GM13976 (cell line): ENCODE measurements at regions not wholly inside any gene's neighbourhood (a gene's known extent, or its start where the extent isn't known, plus 50 kb on each side); places are given as distances from the start of the nearest gene placed in this dataset.
"Not testable (repeated sequence)": the region's sequence is repeated elsewhere in the genome, so short reads cannot be mapped to it uniquely, and the experiment has no call there.

Experiments used
- DNase-seq: peaks from one replicate; pipeline ENCODE4 v3.0.0; 2012; ENCODE audit warnings: low spot score
- in situ Hi-C: fragments of 300-500 bp; cut with MboI; formaldehyde crosslinking; loops from one replicate; pipeline ENCODE4 v1.12.0; 2022; ENCODE audit warnings: low sequenced_read_pairs, mixed read lengths, inconsistent platforms; ENCODE audit not compliant: unreplicated experiment
- TF ChIP-seq, protein P1 (sequence below): IDR thresholded peaks from 2 replicates; pipeline ENCODE4 v1.5.1; 2012; ENCODE audit warnings: borderline replicate concordance, mild to moderate bottlenecking; ENCODE audit not compliant: insufficient read depth; ENCODE audit errors: extremely low read depth, missing control alignments, control extremely low read depth

DNA sequence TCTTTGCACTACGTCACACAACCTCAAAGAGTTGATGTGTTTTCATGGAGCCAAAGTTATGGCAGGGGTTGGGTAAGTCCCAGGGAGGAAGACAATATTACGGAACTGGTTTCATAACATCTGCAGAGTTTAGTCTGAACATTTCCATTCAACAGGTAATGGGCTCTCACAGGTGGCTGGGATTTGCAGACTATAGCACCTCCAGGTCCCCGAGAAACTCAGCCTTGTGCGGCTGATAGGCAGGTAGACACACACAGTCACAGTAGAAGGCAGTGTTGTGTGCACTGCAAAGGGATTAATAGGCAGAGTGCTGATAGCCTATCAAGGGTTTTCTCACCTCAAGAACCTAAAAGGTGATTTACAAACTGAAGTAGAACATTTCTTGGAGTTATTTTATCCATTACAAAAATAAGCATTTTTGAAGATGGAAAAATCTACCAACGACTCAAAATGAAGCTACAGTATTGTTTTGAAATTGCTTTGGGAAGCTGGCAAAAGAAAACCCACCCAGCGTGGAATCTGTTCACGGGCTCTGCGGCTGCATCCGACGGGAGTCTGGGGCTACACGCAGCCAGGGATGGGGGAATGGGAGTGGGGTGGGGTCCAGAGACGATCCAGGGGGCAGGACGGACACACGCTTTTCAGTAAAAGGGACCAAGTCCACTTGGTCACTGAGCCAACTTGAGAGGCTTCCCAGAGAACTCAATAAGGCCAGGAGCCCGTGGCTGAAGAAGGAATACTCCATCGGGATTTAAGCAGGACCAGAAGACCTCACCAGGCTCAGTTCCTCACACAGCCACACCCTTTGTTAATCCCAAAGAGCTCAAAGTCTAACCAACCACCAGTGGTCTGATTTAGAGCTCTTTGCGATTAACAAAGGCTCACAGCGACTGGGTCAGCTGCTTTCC lies 82.9 kb downstream of the CHRNA1 start:
- in situ Hi-C loops: no loop called here
- TF ChIP-seq, protein P1, sequence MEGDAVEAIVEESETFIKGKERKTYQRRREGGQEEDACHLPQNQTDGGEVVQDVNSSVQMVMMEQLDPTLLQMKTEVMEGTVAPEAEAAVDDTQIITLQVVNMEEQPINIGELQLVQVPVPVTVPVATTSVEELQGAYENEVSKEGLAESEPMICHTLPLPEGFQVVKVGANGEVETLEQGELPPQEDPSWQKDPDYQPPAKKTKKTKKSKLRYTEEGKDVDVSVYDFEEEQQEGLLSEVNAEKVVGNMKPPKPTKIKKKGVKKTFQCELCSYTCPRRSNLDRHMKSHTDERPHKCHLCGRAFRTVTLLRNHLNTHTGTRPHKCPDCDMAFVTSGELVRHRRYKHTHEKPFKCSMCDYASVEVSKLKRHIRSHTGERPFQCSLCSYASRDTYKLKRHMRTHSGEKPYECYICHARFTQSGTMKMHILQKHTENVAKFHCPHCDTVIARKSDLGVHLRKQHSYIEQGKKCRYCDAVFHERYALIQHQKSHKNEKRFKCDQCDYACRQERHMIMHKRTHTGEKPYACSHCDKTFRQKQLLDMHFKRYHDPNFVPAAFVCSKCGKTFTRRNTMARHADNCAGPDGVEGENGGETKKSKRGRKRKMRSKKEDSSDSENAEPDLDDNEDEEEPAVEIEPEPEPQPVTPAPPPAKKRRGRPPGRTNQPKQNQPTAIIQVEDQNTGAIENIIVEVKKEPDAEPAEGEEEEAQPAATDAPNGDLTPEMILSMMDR: no peak
- DNase-seq: no peak

DNA sequence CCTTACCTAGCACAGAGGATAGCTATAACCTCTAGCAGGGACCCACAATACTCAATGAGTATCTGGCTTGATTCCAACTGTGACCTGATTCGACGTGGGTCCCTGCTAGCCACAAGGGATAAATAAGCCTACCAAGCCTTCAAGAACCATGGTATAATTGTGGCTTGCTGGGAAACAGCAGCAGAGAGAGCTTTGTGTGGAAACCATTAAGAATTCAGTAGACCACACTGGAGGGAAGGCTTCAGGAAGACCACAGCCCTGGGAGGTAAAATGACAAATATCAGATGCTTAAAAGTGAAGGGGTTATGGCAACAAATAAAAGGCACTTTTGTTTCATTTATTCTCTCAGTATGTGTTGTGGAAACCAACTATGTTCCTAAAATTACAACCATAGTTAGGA lies 82.6 kb upstream of the WIPF1 start:
- in situ Hi-C loops: no loop called here
- TF ChIP-seq, protein P1: no peak
- DNase-seq: no peak

DNA sequence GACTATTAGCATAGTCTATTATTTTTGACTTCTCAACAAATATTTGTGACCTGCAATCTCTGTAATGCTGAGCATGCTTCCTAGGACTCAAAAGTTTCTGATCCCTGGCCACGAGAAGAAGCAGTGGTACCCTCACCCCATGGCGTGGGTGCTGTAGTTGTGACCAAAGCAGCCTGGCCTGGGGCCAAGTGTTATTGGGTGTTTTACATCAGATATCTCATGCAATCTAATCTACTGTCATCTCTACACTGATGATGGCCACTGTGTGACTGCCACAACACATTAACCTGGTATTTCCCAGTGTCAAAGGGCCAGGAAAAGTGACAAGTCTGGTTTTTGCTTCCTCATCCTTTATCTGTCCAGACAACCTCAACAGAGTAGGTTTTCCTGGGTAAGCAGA lies 80.8 kb upstream of the WIPF1 start:
- no peak for DNase-seq
- TF ChIP-seq, protein P1: no peak
- in situ Hi-C loops: no loop called here

DNA sequence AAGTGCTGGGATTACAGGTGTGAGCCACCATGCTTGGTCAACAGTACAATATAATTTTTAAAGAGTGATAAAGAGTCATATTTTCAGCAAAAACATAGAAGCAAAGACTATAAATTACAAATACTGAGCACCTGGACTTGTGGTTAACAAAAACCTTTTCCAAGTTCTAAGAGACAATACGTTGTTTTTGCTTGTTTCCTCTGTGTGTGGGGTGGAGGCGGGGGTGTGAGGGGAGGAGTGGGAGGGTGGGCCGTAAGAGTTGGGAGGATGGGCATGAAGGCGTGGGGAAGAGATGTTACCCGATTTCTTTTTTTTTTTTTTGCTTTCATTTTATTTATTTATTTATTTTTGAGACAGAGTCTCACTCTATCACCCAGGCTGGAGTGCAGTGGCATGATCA lies 78.0 kb upstream of the WIPF1 start:
- DNase-seq: no peak
- in situ Hi-C loops: no loop called here
- TF ChIP-seq, protein P1: no peak

DNA sequence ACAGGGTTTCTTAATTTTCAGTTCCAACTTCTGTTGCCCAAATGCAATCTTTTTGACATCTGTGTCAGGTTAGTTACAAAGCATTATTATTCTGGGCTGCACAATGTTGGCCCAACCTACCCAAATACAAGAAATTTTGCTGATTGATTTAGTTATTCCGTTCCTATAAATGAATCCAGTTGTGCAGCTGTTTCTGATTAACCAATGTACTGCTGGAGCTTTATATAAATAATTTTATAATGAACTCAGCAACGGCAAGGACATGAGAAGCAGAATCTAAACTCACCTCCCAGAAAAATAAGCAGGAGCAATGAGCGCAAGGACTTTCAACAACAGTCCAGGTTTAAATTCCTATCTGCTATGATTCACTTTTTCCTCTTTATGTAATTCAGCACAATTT lies 76.3 kb upstream of the WIPF1 start:
- TF ChIP-seq, protein P1: no peak
- in situ Hi-C loops: no loop called here
- DNase-seq: no peak

DNA sequence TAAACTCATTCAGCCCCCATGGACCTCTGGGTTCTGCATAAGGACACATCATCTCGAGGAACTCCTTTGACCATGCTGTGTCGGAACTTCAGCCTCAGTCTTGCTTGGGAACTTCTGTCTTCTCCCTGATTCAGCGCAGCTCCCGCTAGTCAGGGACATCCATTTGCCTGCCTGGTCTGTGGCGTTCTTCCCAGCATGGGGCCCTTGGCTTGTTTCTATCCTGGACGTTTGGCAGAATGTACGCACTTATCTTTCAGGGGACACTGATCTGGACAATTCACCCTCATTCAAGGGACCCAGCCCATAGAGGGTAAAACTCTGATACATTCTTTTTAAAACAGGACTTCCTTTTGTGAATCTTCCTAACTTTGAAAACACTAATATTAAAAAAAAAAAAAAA lies 75.8 kb upstream of the WIPF1 start:
- no peak for DNase-seq
- TF ChIP-seq, protein P1: no peak
- in situ Hi-C loops: no loop called here

DNA sequence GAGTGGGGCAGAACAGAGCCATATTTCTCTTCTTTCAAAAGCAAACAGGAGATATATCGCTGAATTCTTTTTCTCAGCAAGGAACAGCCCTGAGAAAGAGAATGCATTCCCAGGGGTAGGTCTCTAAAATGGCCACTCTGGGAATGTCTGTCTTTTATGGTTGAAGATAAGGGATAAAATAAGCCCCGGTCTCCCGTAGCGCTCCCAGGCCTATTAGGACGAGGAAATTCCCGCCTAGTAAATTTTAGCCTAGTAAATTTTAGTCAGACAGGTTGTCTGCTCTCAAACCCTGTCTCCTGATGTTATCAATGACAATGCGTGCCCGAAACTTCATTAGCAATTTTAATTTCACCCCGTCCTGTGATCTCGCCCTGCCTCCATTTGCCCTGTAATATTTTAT lies 73.9 kb upstream of the WIPF1 start:
- DNase-seq, in situ Hi-C loops: not testable (repeated sequence)
